ENCODE measurements at regions not wholly inside any gene's neighbourhood (a gene's known extent, or its start where the extent isn't known, plus 50 kb on each side); places are given as distances from the start of the nearest gene placed in this dataset.

DNA sequence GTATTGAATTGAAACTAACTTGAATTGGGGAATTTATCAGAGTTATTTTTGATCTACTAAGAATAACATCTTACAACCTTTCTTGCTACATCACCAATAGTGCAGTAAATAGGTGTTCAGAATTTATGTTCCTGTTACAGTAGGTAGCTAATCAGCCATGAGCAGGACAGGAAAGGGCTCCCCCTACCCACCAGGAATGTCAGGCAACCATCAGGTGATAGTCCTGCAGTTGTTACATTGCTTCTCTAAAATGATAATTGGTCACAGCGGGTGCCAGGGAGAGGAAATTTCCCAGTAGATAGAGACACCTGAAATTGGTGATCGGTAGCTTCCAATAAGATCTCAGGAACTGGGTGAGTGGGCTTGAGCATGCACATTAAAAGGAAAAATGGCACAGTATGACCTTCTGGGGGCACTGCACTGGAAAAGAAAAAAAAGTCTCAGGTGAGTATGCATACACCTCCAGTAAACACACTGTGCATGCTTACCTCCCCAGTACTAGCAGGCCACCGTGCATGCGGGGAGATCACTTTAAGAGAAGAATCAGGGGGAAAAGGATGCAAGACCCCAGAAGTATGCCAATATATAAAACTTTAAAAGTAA, 1092.0 kb upstream of the LRRTM1 start (continued):
- TF ChIP-seq, protein P1, sequence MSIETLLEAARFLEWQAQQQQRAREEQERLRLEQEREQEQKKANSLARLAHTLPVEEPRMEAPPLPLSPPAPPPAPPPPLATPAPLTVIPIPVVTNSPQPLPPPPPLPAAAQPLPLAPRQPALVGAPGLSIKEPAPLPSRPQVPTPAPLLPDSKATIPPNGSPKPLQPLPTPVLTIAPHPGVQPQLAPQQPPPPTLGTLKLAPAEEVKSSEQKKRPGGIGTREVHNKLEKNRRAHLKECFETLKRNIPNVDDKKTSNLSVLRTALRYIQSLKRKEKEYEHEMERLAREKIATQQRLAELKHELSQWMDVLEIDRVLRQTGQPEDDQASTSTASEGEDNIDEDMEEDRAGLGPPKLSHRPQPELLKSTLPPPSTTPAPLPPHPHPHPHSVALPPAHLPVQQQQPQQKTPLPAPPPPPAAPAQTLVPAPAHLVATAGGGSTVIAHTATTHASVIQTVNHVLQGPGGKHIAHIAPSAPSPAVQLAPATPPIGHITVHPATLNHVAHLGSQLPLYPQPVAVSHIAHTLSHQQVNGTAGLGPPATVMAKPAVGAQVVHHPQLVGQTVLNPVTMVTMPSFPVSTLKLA (conservative IDR thresholded peaks at IDR 0.05), result no peak
- TF ChIP-seq ZNF766 (CRISPR knock-in tag; conservative IDR thresholded peaks at IDR 0.05), result no peak
- TF ChIP-seq SIX5 (IDR thresholded peaks at IDR 0.05; ENCODE audit: borderline replicate concordance in 1 of 2, insufficient read depth in 1 of 2, low read depth in 1 of 2, low read length in 2 of 2), result no peak
- TF ChIP-seq MXI1 (IDR thresholded peaks at IDR 0.05; ENCODE audit: low read depth, low read length), result no peak
- TF ChIP-seq ZNF561 (CRISPR knock-in tag; conservative IDR thresholded peaks at IDR 0.05), result no peak

DNA sequence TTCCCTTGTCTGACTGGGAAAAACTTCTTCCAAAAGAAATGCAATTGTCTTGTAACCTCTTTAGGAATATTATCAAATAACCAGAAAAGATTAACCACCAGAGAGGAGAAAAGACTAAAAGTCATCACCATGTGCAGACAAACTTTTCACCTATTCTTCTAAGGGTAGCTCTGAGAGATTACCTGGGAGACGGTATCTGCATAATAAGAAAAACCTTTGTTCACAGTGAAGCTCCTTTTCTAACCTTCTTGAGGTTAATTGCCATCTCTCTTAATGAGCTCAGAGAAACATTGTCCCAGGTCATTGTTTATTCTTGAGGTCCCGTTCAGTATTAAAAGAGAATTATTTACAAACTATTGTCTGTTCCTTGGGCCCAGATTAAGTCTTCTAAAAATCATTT, 1091.2 kb upstream of the LRRTM1 start:
- BruUV-seq (replicated peaks), result no TSS peak
- WGBS (ENCODE audit: insufficient coverage, low coverage, missing lambda C conversion rate), result 0% methylated on average over 2 of the region's 2 CpGs
- H2AFZ ChIP-seq (ENCODE audit: low read depth, low read length), result no peak overlapping the region
- no peaks in the 10 kb centered on the region for H3K9me1 ChIP-seq (ENCODE audit: control insufficient read depth, insufficient read depth, low read length)
- H3K27me3 ChIP-seq (ENCODE audit: control insufficient read depth in 2 of 2, insufficient read depth in 2 of 2, low read length in 2 of 2), result no peaks in the 10 kb centered on the region
- H3K36me3 ChIP-seq (ENCODE audit: control insufficient read depth, insufficient read depth, low read length), result no peaks in the 10 kb centered on the region
- ATAC-seq (no peak), FAIRE-seq (no peak), DNase-seq (ENCODE audit: extremely low read depth in 1 of 4, low spot score in 3 of 4) (no peak)
- no peak overlapping the region for H3K27ac ChIP-seq (ENCODE audit: extremely low read depth, low read depth, low read length)
- in situ Hi-C loops (cut with MboI), result no loop called here
- H3K4me3 ChIP-seq, result no peak overlapping the region
- H4K20me1 ChIP-seq (replicated peaks; ENCODE audit: control insufficient read depth, insufficient read depth, low read length), result no peaks in the 10 kb centered on the region
- no peaks in the 10 kb centered on the region for H3K79me2 ChIP-seq (ENCODE audit: control insufficient read depth, insufficient read depth, low read length)
- ChIA-PET CTCF (ENCODE audit: low intra/inter-chr PET ratio) (no interaction called here), POLR2A (interaction anchor here (0.6 kb wide), 1 partner anchor 9 kb away, joined by 3 read pairs; no protein-coding TSS in a partner anchor)
- no peak overlapping the region for H3K4me2 ChIP-seq (ENCODE audit: insufficient read depth, low read length)
- H3K9ac ChIP-seq (ENCODE audit: insufficient read depth in 1 of 2, low read depth in 2 of 2, low read length in 2 of 2), result no peak overlapping the region
- H3K4me1 ChIP-seq (replicated peaks in 1 of 2; ENCODE audit: control insufficient read depth in 2 of 2, insufficient read depth in 2 of 2, low read length in 2 of 2), result no peaks in the 10 kb centered on the region
- no peaks in the 10 kb centered on the region for H3K9me3 ChIP-seq (replicated peaks; ENCODE audit: control insufficient read depth, insufficient read depth, low read depth, low read length)
- intact Hi-C loops (cut with micrococcal nuclease), result no loop called here
- TF ChIP-seq C11orf30 (IDR thresholded peaks at IDR 0.05; ENCODE audit: low read depth), result no peak
- no peak for TF ChIP-seq MXI1 (IDR thresholded peaks at IDR 0.05; ENCODE audit: low read depth, low read length)
- TF ChIP-seq EP300 (IDR thresholded peaks at IDR 0.05; ENCODE audit: low read length), result no peak
- TF ChIP-seq HCFC1 (IDR thresholded peaks at IDR 0.05; ENCODE audit: low read depth, low read length), result no peak
- TF ChIP-seq, protein P2, sequence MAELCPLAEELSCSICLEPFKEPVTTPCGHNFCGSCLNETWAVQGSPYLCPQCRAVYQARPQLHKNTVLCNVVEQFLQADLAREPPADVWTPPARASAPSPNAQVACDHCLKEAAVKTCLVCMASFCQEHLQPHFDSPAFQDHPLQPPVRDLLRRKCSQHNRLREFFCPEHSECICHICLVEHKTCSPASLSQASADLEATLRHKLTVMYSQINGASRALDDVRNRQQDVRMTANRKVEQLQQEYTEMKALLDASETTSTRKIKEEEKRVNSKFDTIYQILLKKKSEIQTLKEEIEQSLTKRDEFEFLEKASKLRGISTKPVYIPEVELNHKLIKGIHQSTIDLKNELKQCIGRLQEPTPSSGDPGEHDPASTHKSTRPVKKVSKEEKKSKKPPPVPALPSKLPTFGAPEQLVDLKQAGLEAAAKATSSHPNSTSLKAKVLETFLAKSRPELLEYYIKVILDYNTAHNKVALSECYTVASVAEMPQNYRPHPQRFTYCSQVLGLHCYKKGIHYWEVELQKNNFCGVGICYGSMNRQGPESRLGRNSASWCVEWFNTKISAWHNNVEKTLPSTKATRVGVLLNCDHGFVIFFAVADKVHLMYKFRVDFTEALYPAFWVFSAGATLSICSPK (IDR thresholded peaks at IDR 0.05; ENCODE audit: borderline replicate concordance), result no peak
- no peak for TF ChIP-seq NFE2 (IDR thresholded peaks at IDR 0.05; ENCODE audit: low read depth)
- TF ChIP-seq, protein P3, sequence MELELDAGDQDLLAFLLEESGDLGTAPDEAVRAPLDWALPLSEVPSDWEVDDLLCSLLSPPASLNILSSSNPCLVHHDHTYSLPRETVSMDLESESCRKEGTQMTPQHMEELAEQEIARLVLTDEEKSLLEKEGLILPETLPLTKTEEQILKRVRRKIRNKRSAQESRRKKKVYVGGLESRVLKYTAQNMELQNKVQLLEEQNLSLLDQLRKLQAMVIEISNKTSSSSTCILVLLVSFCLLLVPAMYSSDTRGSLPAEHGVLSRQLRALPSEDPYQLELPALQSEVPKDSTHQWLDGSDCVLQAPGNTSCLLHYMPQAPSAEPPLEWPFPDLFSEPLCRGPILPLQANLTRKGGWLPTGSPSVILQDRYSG (tag; conservative IDR thresholded peaks at IDR 0.05; ENCODE audit: low read depth), result no peak
- TF ChIP-seq ZNF589 (CRISPR knock-in tag; IDR thresholded peaks at IDR 0.05; ENCODE audit: low read depth), result no peak
- no peak for TF ChIP-seq ADNP (tag; IDR thresholded peaks at IDR 0.05)
- TF ChIP-seq SIN3A (IDR thresholded peaks at IDR 0.05; ENCODE audit: borderline replicate concordance in 2 of 2, control insufficient read depth in 1 of 2, low read depth in 2 of 2, low read length in 2 of 2), result no peak
- TF ChIP-seq ZNF3 (CRISPR knock-in tag; IDR thresholded peaks at IDR 0.05), result no peak
- TF ChIP-seq SPI1 (IDR thresholded peaks at IDR 0.05; ENCODE audit: borderline replicate concordance, low read depth, low read length), result no peak
- no peak for TF ChIP-seq ZNF121 (CRISPR knock-in tag; conservative IDR thresholded peaks at IDR 0.05)
